GM23338 (cell line): ENCODE measurements at regions not wholly inside any gene's neighbourhood (a gene's known extent, or its start where the extent isn't known, plus 50 kb on each side); places are given as distances from the start of the nearest gene placed in this dataset.

Experiments
- ATAC-seq: fragments of 200-7000 bp; cut with Tn5 transposase; 3 replicates; pipeline ENCODE4 v1.9.1; 2020
- DNase-seq: peaks from one replicate; pipeline ENCODE4 v3.0.0-alpha.2; 2015; ENCODE audit warnings: low spot score
- H2AFZ ChIP-seq: fragments of 200-600 bp; sonication (generic); 2 replicates; pipeline ENCODE4 v1.8.0; 2016; ENCODE audit warnings: antibody characterized with exemption, mild to moderate bottlenecking, moderate library complexity
- H3F3A ChIP-seq: fragments of 200-600 bp; sonication (generic); replicated peaks from 2 replicates; pipeline ENCODE4 v1.8.0; 2017; ENCODE audit warnings: antibody characterized with exemption, mixed run types, low read depth
- H3K27ac ChIP-seq: fragments of 200-600 bp; sonication (generic); 2 replicates; pipeline ENCODE4 v1.6.1; 2016; ENCODE audit warnings: low read depth
- H3K27me3 ChIP-seq: fragments of 200-600 bp; sonication (generic); 2 replicates; pipeline ENCODE4 v1.8.0; 2016; ENCODE audit warnings: mild to moderate bottlenecking, mixed run types, moderate library complexity; ENCODE audit not compliant: insufficient read depth
- H3K36me3 ChIP-seq: fragments of 200-600 bp; sonication (generic); 2 replicates; pipeline ENCODE4 v1.8.0; 2016; ENCODE audit warnings: mild to moderate bottlenecking; ENCODE audit not compliant: insufficient read depth
- H3K4me1 ChIP-seq: fragments of 200-600 bp; sonication (generic); 2 replicates; pipeline ENCODE4 v1.8.0; 2016; ENCODE audit warnings: mild to moderate bottlenecking, moderate library complexity; ENCODE audit not compliant: insufficient read depth
- H3K4me2 ChIP-seq: fragments of 200-600 bp; sonication (generic); 2 replicates; pipeline ENCODE4 v1.7.1; 2017; ENCODE audit warnings: mixed run types
- H3K4me3 ChIP-seq: fragments of 200-600 bp; sonication (generic); 2 replicates; pipeline ENCODE4 v1.6.1; 2016; ENCODE audit warnings: mixed run types
- H3K79me2 ChIP-seq: fragments of 200-600 bp; sonication (generic); replicated peaks from 2 replicates; pipeline ENCODE4 v1.8.0; 2017; ENCODE audit warnings: mild to moderate bottlenecking; ENCODE audit not compliant: insufficient read depth
- H3K9me2 ChIP-seq: fragments of 200-600 bp; sonication (generic); 2 replicates; pipeline ENCODE4 v1.8.0; 2017; ENCODE audit not compliant: insufficient read depth
- H4K20me1 ChIP-seq: fragments of 200-600 bp; sonication (generic); replicated peaks from 2 replicates; pipeline ENCODE4 v1.8.0; 2017; ENCODE audit warnings: mild to moderate bottlenecking; ENCODE audit not compliant: insufficient read depth
- H3K27ac Mint-ChIP-seq: 2 replicates; pipeline ENCODE4 v1.8.0; 2020; ENCODE audit warnings: inconsistent platforms, mild to moderate bottlenecking, moderate library complexity, mixed read lengths
- H3K27me3 Mint-ChIP-seq: 3 replicates; pipeline ENCODE4 v1.8.0; 2022; ENCODE audit warnings: low read depth, mild to moderate bottlenecking, moderate library complexity, mixed read lengths, inconsistent platforms; ENCODE audit not compliant: insufficient read depth, poor library complexity
- H3K36me3 Mint-ChIP-seq: 3 replicates; pipeline ENCODE4 v1.8.0; 2021; ENCODE audit warnings: low read depth, mild to moderate bottlenecking, inconsistent platforms, moderate library complexity, mixed read lengths
- H3K4me1 Mint-ChIP-seq: 3 replicates; pipeline ENCODE4 v1.8.0; 2020; ENCODE audit warnings: mild to moderate bottlenecking, inconsistent platforms, mixed read lengths
- H3K4me3 Mint-ChIP-seq: 3 replicates; pipeline ENCODE4 v1.8.0; 2021; ENCODE audit warnings: moderate library complexity, mild to moderate bottlenecking, inconsistent platforms, mixed read lengths
- H3K9me3 Mint-ChIP-seq: 3 replicates; pipeline ENCODE4 v1.8.0; 2020; ENCODE audit warnings: moderate library complexity, mild to moderate bottlenecking, inconsistent platforms, mixed read lengths
- CREB1 ChIP-seq: fragments of 250-450 bp; sonication (Bioruptor Pico); IDR thresholded peaks from 2 replicates; pipeline ENCODE4 v1.5.0; 2020; ENCODE audit warnings: low read depth, mild to moderate bottlenecking, moderate library complexity
- ETS1 ChIP-seq: IDR thresholded peaks from 2 replicates; pipeline ENCODE4 v1.6.1; 2016; ENCODE audit warnings: antibody characterized with exemption
- EZH2phosphoT487 ChIP-seq: fragments of 200-600 bp; sonication (generic); IDR thresholded peaks from one replicate; pipeline ENCODE4 v1.8.1; 2018; ENCODE audit warnings: antibody characterized with exemption; ENCODE audit not compliant: unreplicated experiment
- NANOG ChIP-seq: IDR thresholded peaks from 2 replicates; pipeline ENCODE4 v1.6.1; 2016; ENCODE audit warnings: antibody characterized with exemption, borderline replicate concordance
- POLR2AphosphoS5 ChIP-seq: IDR thresholded peaks from 2 replicates; pipeline ENCODE4 v1.6.1; 2016; ENCODE audit warnings: antibody characterized with exemption, low read depth
- REST ChIP-seq: IDR thresholded peaks from one replicate; pipeline ENCODE4 v1.6.1; 2018; ENCODE audit warnings: antibody characterized with exemption; ENCODE audit not compliant: unreplicated experiment
- ZNF114 ChIP-seq: fragments of 250-450 bp; sonication (Bioruptor Pico); IDR thresholded peaks from 2 replicates; pipeline ENCODE4 v1.5.0; 2020; ENCODE audit warnings: mild to moderate bottlenecking, moderate library complexity
- ZNF462 ChIP-seq: fragments of 250-450 bp; sonication (Bioruptor Pico); IDR thresholded peaks from 2 replicates; pipeline ENCODE4 v1.5.0; 2020; ENCODE audit warnings: mild to moderate bottlenecking, moderate library complexity

- no peak for TF ChIP-seq CREB1
- TF ChIP-seq REST: no peak
- Histone ChIP-seq H3K36me3 (no peaks in the 10 kb centered on the region), H3K4me3 (no peak overlapping the region), H3K27ac (no peak overlapping the region), H3K9me2 (no peaks in the 10 kb centered on the region), H3K4me2 (no peak overlapping the region), H3K27me3 (no peaks in the 10 kb centered on the region), H3K4me1 (no peaks in the 10 kb centered on the region), H4K20me1 (no peaks in the 10 kb centered on the region), H3F3A (no peaks in the 10 kb centered on the region), H2AFZ (no peak overlapping the region), H3K79me2 (no peaks in the 10 kb centered on the region)
- ATAC-seq (no peak), DNase-seq (no peak)
- Mint-ChIP-seq H3K27ac (no peak overlapping the region), H3K9me3 (no peaks in the 10 kb centered on the region), H3K36me3 (no peaks in the 10 kb centered on the region), H3K4me1 (no peaks in the 10 kb centered on the region), H3K4me3 (no peak overlapping the region), H3K27me3 (peaks cover 4% of the 10 kb centered on the region)
These were observed 96.5 kb upstream of the PITX1 start for GRCh38 chr5:135130261-135131215.

GRCh38 chr5:135129307-135129706, 95.3 kb upstream of the PITX1 start:
- no peaks in the 10 kb centered on the region for H3K36me3 Mint-ChIP-seq
- Histone ChIP-seq H3K4me1 (no peaks in the 10 kb centered on the region), H3K27me3 (no peaks in the 10 kb centered on the region), H3K9me2 (no peaks in the 10 kb centered on the region), H4K20me1 (no peaks in the 10 kb centered on the region), H3K36me3 (no peaks in the 10 kb centered on the region), H3F3A (no peaks in the 10 kb centered on the region), H3K27ac (no peak overlapping the region), H3K4me2 (no peak overlapping the region), H3K79me2 (no peaks in the 10 kb centered on the region), H2AFZ (no peak overlapping the region), H3K4me3 (no peak overlapping the region)
- no peaks in the 10 kb centered on the region for H3K9me3 Mint-ChIP-seq
- H3K27ac Mint-ChIP-seq: no peak overlapping the region
- H3K4me3 Mint-ChIP-seq: no peak overlapping the region
- DNase-seq (no peak), ATAC-seq (no peak)
- peaks cover 6% of the 10 kb centered on the region for H3K27me3 Mint-ChIP-seq
- no peaks in the 10 kb centered on the region for H3K4me1 Mint-ChIP-seq
- TF ChIP-seq NANOG: no peak
- TF ChIP-seq CREB1: no peak
- no peak for TF ChIP-seq ZNF114
- TF ChIP-seq EZH2phosphoT487: no peak
- no peak for TF ChIP-seq ZNF462 (CRISPR knock-in tag)
- TF ChIP-seq ETS1: no peak
- TF ChIP-seq POLR2AphosphoS5: no peak
